Limb (tissue), 2 donors: ENCODE measurements at regions not wholly inside any gene's neighbourhood (a gene's known extent, or its start where the extent isn't known, plus 50 kb on each side); places are given as distances from the start of the nearest gene placed in this dataset.

ENCODE experiments used
- DNase-seq, 2 donors: peaks; one replicate each; pipeline ENCODE4 v3.0.0-alpha.2; 2016; ENCODE audit errors: extremely low spot score in 2 of 2

GRCh38 chr12:93290391-93290790 is 87.3 kb upstream of the NUDT4 start:
- no peak for DNase-seq

DNA sequence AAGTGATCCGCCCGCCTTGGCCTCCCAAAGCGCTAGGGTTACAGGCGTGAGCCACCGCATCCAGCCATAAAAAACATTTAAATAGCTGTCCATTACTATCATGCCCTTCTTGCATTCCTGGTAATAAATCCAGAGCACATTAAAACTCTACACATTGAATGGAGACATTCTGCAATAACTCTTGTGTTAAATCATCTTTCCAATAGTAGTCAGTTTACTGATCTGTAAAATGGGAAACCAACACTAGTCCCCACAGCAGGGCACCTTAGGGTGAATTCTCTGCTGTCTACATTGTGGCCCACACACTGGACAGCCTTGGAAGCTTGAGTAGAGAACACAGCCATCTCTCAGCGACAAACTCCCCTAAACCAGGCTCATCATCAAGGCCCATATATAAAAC is 85.5 kb upstream of the NUDT4 start:
- DNase-seq = no peak

DNA sequence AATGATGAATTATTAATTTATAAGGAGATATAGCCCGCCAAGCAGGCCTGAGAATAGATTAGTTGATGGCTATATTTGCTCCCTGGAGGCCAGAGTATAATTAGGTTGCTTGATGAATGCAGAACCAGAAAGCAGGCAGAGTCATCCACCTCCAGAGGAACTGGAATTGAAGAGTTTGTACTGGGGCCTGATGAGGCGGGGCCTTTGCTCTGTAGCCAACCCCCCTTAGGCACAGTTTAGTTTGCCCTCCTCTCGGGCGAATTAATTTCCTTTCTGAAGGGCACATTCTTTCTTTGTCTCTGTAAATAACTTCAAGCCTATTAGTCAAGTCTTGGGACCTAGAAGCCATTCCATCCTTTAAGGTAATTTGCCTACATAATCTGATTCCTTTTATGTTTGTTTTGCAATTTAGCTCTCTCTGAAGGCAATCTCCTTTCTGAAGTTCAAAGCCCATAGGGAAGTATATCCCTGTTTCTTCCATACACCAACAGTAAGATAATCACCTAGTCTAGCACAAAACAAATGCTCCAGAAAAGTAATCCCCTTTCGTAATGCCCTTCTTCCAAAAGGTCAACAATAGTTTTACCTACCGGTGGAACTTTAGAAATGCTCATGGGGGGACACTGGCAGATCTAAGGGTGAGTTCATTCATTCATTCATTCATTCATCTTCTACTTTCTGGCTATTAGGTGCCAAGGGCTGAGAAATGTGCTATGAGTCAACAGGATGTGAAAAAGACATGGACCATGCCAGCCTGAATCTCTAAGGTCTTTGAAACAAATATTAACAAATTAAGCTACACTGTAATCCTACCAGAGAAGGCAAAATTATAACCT is 84.8 kb upstream of the NUDT4 start:
- no peak for DNase-seq

DNA sequence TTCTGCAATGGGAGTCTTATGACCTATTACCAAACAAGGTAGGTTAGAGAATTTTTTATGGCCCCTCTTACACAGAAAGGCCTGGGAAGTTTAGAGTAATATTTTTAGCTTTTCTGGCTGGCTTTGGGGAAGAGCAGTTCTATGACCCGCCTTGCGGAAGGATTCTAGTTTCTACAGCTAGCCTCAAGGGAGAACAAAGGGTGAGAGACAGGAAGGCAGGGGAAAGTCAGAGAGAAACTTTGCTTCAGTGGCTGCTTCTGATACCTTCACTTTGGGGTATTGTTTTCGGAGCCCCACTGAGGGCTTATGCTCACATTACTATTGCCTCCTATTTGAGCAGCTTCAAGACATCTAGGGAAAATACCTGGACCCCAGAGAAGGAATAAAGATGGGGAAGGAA is 80.7 kb upstream of the NUDT4 start:
- no peak for DNase-seq

GRCh38 chr12:93297536-93297935 is 80.2 kb upstream of the NUDT4 start:
- no peak for DNase-seq

DNA sequence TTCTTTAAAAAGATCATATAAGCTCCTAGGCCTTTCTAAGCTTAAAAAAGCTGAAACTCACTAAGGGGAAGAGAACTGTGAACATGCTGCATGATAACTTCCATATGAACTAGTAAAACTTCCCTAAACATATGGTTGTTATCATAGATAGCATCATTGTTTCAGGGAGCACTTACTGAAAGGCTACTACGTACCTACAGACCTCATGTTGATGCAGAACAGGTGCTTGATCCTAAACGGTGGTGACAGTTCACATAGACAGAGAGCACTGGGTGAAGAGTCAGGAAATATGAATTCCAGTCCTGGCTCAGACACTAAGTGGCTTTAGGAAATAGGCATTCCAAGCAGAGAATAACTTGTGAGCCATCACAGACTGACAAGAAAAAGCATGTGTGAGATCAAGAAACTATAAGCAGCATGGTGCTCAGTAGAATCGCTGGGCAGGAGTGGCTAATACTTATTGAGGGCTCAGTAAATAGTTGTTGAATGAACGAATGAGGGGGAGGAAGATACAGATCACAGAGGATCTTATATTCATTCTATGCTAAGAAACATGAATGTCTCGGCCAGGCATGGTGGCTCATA is 78.4 kb upstream of the NUDT4 start:
- no peak for DNase-seq

GRCh38 chr12:93300611-93301021 is 77.1 kb upstream of the NUDT4 start:
- DNase-seq = no peak

DNA sequence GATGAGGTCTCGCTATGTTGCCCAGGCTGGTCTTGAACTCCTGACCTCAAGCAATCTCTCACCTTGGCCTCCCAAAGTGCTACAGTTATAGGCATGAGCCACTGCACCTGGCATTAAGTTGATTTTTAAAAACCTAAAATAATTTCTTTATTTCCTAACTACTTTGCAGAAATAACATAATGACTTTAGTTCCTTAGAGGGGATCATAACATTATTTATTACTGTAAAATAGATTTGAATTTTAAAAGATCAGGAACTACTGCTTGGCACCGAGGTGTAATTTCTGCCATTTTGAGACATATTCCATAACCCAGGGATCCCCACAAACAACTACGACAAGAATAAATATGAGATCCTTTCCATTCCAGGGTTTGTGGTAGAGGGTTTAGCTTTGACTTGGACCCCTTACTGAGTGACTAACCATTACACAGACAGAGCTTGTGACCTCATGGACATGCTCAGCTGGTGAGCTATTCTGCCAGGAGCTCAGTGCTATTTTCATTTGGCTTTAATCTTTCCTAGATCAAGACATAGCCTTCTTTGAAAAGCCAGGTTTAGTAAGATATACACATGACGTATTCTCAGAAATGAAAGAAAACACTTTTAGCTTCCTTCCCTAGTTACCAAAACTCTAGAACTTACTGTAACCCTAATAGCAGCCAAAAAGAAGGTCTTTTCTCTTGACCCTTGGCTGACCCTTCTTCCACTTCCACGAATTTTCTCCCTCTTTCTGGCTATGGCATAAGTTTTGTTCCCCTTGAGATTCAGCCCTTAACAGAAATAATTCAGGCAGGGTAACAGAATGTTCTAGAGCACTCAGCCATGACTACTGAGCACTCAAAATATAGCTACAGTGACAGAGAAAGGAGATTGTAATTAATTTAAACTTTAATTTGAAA is 75.1 kb upstream of the NUDT4 start:
- no peak for DNase-seq

DNA sequence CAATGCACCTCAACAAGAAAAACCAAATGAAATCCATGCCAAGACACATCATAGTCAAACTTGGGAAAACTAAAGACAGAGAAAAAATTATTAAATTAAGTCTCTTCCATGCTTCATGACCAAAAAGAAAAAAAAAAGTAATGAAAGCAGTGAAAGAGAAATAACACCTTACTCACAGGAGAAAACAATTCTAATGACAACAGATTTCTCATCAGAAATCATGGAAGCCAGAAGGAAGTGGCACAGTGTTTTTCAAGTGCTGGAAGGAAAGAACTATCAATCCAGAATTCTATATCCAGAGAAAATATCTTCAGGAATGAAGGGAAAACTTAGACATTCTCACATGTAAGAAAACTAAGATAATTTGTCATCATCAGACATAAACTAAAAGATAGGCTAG is 71.1 kb upstream of the NUDT4 start:
- no peak for DNase-seq

- DNase-seq = no peak
Observed at GRCh38 chr12:93308281-93308680, 69.4 kb upstream of the NUDT4 start.

- DNase-seq = no peak
Observed at GRCh38 chr12:93311827-93312226, 65.9 kb upstream of the NUDT4 start.

- no peak for DNase-seq
Observed at GRCh38 chr12:93314177-93314497, 63.6 kb upstream of the NUDT4 start.

- no peak for DNase-seq
Observed at GRCh38 chr12:93315385-93315906, 62.3 kb upstream of the NUDT4 start.

- no peak for DNase-seq
Observed at GRCh38 chr12:93315907-93316622, 61.7 kb upstream of the NUDT4 start.

DNA sequence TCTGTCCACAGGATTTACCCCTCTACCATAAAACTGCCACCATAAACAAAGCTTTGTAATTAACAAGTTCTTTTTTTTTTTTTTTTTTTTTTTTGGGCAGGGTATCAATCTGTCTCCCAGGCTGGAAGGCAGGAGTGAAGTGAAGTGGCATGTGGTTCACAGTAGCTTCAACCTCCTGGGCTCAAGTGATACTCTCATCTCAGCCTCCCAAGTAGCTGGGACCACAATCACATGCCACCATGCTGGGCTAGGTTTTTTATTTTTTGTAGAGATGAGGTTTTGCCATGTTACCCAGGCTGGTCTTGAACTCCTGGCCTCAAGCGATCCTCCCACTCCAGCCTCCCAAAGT is 61.1 kb upstream of the NUDT4 start:
- DNase-seq = no peak

DNA sequence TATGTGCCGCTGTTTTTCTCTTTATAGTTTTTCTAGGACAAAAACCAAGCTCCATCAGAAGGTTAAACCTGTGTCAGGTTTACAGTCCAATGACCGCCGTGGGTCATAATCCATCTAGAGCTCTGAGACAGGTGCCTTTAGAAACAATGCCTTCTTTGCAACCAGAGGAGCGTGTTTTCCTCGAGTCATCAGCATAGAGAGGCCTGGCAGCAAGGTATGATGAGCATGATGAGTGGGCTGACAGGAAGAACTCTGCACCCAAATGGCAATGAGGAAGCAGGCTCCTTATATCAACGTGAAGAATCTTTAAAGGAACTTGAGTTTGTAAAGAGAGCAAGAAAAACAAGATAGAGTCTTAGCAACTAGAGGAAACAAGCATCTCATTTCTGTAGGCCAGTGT is 60.5 kb upstream of the NUDT4 start:
- no peak for DNase-seq

DNA sequence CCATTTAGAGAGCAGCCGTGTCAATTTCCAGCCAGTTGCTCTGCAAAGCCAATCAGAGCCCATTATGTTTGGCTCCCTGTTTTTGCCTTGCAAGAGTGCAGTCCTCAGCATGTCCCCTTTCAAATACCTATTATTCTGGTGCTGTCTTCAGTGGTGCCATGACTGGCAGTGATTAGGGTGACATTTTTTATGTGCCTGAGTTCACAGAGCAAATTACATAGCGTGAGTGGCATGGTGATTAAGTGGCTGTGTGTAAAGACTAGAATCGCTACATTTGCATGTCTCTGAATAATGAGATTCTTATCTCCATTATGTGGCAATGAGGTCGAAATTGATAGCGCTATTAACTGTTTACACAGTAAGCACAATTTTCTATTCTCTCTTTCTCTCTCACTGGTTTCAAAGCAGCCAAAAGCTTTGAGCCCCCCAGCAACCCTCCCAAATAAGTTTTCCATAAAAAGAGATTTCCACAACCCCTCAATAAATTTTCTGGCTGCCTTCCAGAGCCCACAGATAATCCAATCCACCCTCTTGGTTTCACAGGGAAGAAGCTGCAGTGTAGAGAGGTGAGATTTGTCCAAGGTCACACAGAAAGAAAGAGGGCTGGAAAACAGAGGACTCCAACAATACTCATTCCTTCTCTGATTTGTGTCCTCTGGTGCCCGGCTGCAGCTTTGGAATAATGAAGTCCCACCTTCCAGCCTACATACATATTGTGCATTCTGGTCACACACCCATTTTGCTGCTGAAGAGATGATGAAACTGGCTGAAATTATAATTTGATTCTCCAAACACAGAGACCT is 58.8 kb upstream of the NUDT4 start:
- no peak for DNase-seq

DNA sequence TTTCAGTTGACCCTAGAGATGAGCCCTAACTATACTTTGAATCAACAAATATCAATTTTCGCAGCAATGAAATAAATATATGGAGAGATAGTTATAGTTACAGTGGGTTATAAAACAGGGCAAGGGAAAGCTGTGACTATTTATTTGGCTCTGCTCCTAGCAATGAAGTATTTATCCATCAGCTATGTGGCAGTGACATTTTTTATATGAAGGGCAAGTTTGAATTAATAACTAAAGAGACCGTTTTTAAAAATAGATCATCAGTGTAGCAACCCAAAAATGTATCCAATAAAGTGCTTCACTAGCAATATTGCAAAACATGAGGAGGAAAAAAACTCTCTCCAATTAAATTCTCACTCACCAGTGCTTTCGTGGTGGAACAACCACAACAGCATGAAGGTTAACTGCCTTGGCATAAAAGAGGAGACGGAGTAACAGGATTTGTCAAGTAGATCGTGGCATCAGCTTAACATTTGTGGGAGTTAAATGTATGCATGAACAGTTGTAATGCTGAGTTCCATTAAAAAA is 58.1 kb upstream of the NUDT4 start:
- no peak for DNase-seq

- DNase-seq = no peak
Observed at GRCh38 chr12:93322784-93323183, 54.9 kb upstream of the NUDT4 start.

DNA sequence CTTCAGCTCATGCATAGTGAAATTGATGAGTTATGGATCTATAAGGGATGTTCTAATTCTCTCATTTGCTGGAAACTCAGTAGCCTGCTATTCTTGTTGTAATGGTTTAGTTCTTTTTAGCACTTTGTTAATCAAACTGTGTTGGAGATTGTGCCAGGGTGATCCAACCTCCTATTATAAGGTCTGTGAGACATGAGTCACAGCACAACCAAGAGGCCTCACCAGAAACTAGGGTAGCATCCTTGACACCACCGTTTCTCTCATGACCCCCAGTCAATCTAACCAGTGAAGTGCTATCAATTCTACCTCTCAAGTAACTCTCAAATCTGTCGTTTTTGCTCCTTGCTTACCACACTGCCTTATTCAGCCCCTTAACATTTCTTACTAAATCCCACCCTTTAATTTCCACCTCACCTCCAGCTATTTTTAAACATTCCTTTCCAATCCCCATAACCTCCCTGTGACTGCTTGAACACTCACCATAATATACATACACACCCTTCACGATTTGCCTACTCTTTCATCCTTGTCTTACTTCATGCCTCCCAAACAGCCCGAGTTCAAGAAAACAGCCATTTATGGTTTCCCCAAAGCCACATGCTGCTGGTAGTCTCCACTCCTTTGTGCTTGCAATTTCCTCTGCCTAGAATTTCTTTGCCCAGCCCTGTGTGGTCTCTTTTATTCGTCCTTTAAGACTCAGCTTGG is 53.9 kb upstream of the NUDT4 start:
- no peak for DNase-seq
